ENCODE measurements at regions not wholly inside any gene's neighbourhood (a gene's known extent, or its start where the extent isn't known, plus 50 kb on each side); places are given as distances from the start of the nearest gene placed in this dataset.

- H3K4me3 ChIP-seq (ENCODE audit: low read depth, poor library complexity, severe bottlenecking), result no peak overlapping the region
- 84 to 91% methylated on average over 2 of the region's 2 CpGs for WGBS, 2 donors
- TF ChIP-seq POLR2A (IDR thresholded peaks at IDR 0.05) (no peak), CTCF (IDR thresholded peaks at IDR 0.05) (no peak)
- intact Hi-C loops (cut with DNase I; ENCODE audit: low total_unique reads), result no loop called here
- DNase-seq (ENCODE audit: low spot score in 2 of 2), result no peak
These were observed 231.9 kb upstream of the SEMA6D start for GRCh38 chr15:47485419-47485818.

GRCh38 chr15:47486040-47486439 is 231.3 kb upstream of the SEMA6D start:
- TF ChIP-seq CTCF (IDR thresholded peaks at IDR 0.05) (no peak), POLR2A (IDR thresholded peaks at IDR 0.05) (no peak)
- WGBS, 2 donors, result 58 to 65% methylated on average over 2 to 3 of the region's 3 CpGs
- DNase-seq (ENCODE audit: low spot score in 2 of 2), result no peak
- intact Hi-C loops (cut with DNase I; ENCODE audit: low total_unique reads), result no loop called here
- no peak overlapping the region for H3K4me3 ChIP-seq (ENCODE audit: low read depth, poor library complexity, severe bottlenecking)

- DNase-seq (ENCODE audit: low spot score in 2 of 2), result no peak
These were observed 225.1 kb upstream of the SEMA6D start for GRCh38 chr15:47492195-47492594.

GRCh38 chr15:47493357-47494247 is 223.7 kb upstream of the SEMA6D start:
- DNase-seq (ENCODE audit: low spot score in 2 of 2), result no peak
- WGBS, 2 donors, result 84 to 85% methylated on average over 4 of the region's 4 CpGs
- TF ChIP-seq CTCF (IDR thresholded peaks at IDR 0.05) (no peak), POLR2A (IDR thresholded peaks at IDR 0.05) (no peak)
- intact Hi-C loops (cut with DNase I; ENCODE audit: low total_unique reads), result no loop called here
- H3K4me3 ChIP-seq (ENCODE audit: low read depth, poor library complexity, severe bottlenecking), result no peak overlapping the region

More at GRCh38 chr15:47492195-47492594, 225.1 kb upstream of the SEMA6D start:
- intact Hi-C loops (cut with DNase I; ENCODE audit: low total_unique reads), result no loop called here
- no peak for TF ChIP-seq POLR2A (IDR thresholded peaks at IDR 0.05)
- TF ChIP-seq CTCF (IDR thresholded peaks at IDR 0.05), result no peak
- no peak overlapping the region for H3K4me3 ChIP-seq (ENCODE audit: low read depth, poor library complexity, severe bottlenecking)

- no peak for DNase-seq (ENCODE audit: low spot score in 2 of 2)
- TF ChIP-seq POLR2A (IDR thresholded peaks at IDR 0.05), result no peak
- TF ChIP-seq CTCF (IDR thresholded peaks at IDR 0.05), result no peak
- no peak overlapping the region for H3K4me3 ChIP-seq (ENCODE audit: low read depth, poor library complexity, severe bottlenecking)
- intact Hi-C loops (cut with DNase I; ENCODE audit: low total_unique reads), result no loop called here
- WGBS, 2 donors, result 84 to 87% methylated on average over 5 of the region's 5 CpGs
These were observed 220.7 kb upstream of the SEMA6D start for GRCh38 chr15:47496343-47497185.

All from lower leg skin (tissue), 4 donors.